GM21367 (cell line): ENCODE measurements at regions not wholly inside any gene's neighbourhood (a gene's known extent, or its start where the extent isn't known, plus 50 kb on each side); places are given as distances from the start of the nearest gene placed in this dataset.
"Not testable (repeated sequence)": the region's sequence is repeated elsewhere in the genome, so short reads cannot be mapped to it uniquely, and the experiment has no call there.

ENCODE experiments used
- ATAC-seq: cut with Tn5 transposase; IDR thresholded peaks from one replicate; pipeline ENCODE4 v1.9.1; 2021; ENCODE audit not compliant: unreplicated experiment

DNA sequence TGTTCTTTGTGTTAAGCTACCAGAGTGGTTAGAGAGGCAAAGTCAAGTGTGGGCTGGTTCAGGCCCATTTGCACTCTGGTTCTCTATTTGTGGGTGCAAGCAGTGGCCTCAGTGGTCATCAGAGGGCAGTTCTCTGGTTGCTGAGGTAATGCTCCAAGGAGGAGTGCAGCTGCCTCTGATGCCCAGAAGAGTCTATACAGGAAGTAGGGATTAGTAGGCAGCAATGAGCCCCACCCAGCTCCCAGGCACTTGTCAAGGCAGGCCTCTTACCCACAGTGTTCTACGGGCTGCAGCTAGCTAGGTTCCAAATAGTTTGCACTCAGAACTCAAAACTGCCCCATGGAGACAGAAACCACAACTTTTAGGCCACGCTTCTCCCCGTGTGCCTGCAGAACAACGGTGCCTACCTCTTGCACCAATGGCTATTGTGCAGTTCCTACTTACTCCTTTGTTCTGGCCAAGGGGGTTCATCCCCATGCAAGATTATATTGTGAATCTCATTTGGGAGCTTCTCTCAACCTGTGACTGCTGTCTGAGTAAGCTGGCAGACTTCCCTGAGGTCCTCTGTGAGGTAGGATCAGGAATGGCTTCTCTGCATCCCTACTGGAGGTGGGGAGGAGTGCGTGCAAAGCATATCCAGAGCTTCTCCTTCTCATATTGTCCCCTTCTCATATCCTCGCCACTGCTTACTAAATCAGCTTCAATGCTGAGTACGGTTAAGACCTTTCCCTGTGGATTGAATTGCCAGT is 410.3 kb upstream of the LMO3 start:
- ATAC-seq, result no peak

DNA sequence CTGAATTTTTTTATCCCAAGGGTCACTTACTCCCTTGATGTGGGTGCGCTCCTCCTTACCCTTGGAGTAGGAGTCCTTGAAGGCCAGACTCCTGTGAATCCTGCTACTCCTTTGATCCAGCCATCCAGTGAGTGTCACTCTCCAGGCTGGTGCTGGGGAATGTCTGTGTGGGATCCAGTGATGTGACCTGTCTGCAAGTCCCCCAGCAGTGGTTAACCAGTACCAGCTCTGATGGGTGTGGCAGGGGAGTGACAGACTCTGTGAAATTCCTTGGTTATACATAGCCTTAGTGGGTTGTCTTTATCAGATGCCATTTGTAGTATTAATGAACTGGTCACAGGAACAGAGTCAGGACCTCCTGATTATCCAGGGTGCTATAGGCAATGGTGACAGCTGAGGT is 409.5 kb upstream of the LMO3 start:
- ATAC-seq, result no peak

DNA sequence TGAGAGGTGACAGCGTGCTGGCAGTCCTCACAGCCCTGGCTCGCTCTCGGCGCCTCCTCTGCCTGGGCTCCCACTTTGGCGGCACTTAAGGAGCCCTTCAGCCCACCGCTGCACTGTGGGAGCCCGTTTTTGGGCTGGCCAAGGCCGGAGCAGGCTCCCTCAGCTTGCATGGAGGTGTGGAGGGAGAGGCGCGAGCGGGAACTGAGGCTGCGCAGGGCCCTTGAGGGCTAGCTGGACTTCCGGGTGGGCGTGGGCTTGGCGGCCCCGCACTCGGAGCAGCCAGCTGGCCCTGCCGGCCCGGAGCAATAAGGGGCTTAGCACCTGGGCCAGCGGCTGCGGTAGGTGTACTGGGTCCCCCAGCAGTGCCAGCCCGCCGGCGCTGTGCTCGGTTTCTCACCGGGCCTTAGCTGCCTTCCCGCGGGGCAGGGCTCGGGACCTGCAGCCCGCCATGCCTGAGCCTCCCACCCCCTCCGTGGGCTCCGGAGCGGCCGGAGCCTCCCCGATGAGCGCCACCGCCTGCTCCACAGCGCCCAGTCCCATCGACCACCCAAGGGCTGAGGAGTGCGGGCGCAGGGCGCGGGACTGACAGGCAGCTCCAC is 401.6 kb upstream of the LMO3 start:
- not testable (repeated sequence) for ATAC-seq

DNA sequence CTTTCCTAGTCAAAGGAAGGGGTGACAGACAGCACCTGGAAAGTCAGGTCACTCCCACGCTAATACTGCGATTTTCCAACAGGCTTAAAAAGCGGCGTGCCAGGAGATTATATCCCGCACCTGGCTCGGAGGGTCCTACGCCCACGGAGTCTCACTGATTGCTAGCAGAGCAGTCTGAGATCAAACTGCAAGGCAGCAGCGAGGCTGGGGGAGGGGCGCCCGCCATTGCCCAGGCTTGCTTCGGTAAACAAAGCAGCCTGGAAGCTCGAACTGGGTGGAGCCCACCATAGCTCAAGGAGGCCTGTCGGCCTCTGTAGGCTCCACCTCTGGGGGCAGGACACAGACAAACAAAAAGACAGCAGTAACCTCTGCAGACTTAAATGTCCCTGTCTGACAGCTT is 392.6 kb upstream of the LMO3 start:
- not testable (repeated sequence) for ATAC-seq

DNA sequence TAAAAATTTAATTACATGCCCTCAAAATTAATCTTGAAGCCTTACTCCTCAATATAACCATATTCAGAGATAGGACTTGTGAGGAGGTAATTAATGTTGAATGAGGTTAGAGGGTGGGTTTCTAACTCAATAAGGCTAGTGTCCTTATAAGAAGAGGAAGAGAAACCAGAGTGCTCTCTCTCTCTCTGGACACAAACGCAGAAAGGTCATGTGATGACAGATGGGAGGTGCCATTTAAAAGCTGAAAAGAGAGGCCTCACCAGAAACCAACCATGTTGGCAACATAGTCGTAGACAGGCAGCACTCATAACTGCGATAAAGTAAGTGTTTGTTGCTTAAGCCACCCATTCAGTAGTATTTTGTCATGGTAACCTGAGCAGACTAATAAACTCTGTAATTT is 378.5 kb upstream of the LMO3 start:
- ATAC-seq, result no peak

DNA sequence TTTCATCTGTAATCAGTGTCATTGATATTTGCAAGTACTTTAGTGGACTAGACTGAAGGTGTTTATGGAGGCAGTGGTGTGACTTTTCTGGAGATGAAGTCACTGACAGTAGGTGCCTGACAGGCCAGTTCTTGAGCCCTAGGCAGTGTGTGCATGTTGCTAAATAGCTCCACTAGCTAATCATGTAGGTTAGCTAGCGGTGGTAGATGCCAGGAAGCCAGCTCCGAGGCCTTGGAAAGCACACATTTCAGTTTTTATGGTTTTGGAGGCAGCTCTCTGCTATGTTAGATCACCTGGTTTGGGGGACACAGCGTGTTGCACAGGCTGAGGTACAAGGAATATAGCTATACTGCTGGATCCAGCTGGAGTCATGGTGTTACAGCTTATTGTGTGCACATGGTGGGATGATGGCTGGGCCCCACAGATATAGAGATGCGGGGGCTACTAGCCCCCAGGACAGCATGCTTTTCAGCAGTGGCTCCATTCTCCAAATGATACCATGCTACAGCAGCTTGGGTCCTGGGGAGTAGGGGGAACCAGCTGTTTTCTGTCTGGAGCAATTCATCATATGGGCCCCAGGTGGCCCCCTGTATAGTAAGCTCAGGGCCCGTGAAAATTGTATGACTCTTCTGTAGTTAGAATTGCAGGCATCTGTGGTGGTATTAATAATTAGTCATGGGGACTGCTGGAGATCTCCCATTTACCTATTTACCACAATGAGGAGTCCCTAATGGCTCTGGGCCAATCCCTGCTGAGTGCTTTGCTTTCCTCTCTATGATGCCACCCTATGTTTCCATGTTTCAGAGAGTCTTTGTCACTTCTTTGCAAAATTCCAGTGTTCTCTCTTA is 367.2 kb upstream of the LMO3 start:
- no peak for ATAC-seq

DNA sequence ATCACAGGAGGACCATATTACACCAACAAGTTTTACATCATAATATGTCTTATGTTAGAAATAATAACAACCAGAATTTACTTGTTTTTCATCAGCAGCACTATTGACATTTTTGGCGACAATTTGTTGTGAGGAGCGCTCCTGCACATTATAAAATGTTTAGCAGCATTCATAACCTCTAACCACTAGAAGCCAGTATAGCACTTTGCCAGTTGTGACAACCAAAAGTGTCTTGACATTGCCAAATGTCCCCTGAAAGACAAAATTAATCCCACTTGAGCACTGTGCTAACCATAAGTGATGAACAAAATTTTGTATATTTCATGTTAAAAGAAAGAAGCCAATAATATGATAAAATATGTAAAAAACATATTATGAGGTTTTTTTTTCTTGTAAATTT is 356.9 kb upstream of the LMO3 start:
- ATAC-seq, result no peak

DNA sequence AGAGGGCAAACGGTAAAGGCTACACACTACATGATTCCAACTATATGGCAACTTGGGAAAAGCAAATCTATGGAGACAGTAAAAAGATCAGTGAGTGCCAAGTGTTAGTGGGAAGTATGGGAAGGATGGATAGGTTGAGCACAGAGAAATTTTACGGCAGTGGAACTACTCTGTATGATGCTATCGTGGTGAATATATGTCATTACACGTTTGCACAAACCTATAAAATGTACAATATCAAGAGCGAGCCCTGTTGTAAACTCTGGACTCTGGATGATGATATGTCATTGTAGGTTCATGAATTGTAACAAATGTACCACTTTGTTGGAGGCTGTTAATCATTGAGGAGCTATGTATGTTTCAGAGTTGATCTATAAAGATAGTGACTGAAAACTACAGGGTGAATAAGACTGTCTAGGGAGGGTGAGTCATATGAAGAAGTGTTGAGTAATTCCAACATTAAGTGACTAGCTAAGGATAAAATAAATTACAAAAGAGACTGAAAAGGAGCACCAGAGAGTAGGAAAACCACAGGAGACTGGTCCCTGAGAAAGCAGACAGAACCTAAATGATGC is 349.2 kb upstream of the LMO3 start:
- ATAC-seq, result no peak

DNA sequence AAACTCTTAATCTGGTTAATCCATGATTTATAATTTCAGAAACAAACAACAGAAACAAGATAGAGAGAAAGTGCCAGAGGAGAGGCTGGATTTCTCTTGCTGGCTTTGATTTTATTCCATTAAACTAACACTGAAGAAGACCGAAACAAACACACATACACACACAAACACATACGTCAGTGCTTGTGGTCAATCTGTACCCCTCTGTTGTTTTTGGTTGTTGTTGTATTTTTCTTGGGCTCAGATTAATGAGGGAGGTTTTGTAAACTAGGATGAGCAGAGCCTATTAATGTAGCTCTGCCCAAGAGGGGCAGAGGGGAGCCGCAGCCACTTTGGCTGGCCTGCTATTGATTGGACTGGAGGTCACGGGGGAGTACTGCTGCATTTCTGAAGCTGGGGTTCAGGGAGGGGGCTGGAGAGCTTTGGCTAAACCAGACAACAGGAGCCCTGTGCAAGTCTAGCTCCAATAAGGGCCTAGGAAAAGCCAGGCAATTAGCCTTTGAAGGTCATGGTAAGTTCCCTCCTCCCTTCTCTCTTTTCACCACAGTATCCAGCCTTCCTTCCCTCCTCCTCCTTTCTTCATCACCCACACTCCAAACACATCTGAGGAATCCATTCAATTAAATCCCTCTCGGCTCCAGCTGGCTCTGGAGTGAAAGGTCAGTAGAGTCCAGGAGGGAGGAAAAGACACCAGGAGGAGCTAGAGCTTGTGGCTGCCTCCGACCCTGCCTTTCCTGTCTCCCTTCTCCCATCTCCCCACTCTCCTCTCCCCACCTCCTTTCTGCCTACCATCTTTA is 344.1 kb upstream of the LMO3 start:
- ATAC-seq, result no peak

DNA sequence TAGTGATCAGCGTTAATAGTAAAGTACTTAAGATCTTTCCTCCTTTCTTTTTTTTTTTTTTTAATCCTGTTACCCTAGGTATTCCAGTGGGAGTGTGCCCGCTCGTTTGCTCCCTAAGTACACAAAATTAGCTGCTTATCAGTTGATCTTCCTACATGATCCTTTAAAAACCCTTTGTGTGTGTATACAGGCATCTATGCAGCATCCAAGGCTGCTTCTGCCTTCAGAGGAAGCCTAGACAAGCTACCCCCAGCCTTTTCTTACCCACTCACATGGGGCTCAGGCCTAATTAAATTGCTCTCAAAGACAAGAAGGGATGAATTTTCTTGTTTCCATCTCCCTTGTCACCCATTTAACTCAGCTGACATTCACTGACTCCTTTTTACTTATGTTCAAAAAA is 343.4 kb upstream of the LMO3 start:
- ATAC-seq, result no peak

DNA sequence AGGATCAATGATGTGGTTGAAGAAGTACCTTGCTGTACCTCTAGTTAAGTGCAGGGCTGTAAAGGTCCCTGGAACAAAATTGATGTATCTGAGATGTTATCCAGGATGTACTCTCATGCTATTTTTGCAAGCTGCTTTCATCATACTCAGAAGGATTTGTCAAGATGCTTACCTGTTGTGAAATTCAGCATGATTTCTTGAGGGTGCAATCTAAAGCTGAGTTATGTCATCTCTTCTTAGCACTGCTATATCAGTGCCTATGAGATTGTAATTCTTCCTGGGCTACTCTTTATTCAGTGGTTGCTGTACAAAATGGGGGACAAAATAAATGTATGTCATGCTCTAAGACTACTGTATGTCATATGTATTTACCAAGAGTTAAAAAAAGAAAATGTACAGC is 340.7 kb upstream of the LMO3 start:
- ATAC-seq, result no peak

DNA sequence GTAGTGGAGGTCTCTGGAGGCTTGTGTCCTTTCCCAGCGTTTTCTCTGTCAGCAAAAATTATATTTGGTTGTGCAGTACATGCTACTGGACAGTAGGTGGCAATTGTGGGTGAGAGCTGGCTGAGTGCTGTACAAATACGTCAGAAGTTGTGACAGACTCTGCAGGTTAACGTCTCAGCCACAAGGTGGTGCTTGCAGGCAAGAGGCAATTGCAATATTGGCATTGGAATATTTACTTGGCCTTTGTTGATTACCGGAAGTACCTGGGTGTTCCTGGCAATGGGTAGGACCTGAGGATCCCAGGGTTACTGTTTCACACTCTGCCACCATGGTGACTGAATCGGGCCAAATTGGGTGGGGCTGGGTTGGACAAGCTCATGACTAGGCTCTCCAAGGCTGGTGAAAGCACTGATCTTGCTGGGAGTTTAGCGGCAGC is 333.9 kb upstream of the LMO3 start:
- peak; percentile 97 for ATAC-seq

DNA sequence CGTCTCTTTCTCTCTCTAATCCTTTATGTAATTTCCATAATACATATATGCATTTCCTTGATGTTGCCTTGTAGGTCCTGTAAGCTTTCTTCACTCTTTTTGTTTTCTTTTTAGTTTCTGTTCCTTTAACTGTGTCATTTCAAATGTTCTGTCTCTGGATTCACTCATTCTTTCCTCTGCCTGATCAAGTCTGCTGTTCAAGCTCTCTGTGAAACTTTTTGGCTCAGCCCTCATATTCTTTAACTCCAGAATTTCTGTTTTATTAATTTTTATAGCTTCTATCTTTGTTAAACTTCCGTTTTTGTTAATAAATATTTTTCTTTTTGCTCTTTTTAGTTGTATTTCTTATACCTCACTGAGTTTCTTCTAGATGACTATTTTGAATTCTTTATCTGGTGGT is 321.3 kb upstream of the LMO3 start:
- ATAC-seq, result no peak

DNA sequence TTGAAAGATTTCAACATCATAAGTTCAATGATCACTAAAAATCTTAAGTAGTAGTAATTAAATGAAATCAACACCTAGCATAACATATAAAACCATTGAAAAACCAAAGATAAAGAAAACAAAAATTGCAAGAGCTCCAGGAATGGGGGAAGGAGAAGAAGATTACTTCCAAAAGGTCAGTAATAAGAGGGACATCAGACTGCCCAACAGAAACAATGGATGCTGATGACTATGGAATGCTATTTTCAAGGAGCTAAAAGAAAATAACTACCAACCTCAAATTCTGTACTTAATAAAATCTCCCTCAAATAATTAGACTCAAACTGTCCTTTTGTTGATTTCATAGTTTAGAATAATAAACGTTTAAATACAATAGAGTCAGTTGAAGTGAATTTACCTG is 314.5 kb upstream of the LMO3 start:
- ATAC-seq, result no peak

DNA sequence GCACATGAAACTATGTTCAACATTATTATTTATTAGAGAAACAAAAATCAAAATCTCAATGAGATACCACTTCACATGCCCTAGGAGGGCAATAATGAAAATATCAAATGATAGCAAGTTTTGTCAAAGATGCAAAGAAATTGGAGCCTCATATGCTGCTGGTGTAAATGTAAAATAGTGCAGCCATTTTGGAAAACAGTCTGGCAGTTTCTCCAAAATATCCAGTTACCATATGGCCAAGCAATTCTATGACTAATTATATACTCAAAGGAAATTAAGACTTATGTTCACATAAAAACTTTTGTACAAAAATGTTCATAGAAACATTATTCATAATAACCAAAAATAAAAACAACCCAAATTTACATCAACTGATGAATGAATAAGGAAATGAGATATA is 313.6 kb upstream of the LMO3 start:
- no peak for ATAC-seq

DNA sequence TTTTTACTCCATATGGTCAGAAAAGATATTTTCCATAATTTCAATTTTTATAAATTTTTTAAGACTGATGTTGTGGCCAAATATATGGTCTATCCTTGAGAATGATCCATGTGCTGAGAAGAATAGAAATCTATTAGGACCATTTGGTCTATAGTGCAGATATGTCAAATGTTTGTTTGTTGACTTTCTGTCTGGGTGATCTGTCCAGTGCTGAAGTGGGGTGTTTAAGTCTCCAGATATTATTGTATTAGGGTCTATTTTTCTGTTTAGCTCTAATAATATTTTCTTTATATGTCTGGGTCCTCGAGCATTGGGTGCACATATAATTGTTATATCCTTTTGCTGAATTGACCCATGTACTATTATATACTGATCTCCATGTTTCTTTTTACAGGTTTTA is 308.9 kb upstream of the LMO3 start:
- ATAC-seq, result no peak

DNA sequence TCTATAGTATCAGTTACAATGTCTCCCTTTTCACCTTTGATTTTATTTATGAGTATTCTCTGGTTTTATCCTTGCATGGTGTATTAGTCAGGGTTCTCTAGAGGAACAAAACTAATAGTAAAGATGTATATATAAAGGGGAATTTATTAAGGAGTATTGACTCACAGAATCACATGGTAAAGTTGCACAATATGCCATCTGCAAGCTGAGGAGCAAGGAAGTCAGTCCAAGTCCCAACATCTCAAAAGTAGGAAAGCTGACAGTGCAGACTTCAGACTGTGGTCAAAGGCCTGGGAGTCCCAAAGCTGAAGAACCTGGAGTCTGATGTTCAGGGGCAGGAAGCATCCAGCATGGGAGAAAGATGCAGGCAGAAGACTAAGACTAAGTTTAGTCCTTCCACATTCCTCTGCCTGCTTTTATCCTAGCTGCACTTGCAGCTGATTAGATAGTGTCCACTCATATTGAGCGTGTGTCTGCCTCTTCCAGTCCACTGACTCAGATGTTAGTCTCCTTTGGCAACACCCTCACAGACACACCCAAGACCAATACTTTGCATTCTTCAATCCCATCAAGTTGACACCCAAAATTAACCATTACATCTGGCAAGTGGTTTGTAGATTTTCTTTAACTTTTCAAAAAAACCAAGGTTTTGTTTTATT is 308.0 kb upstream of the LMO3 start:
- no peak for ATAC-seq

DNA sequence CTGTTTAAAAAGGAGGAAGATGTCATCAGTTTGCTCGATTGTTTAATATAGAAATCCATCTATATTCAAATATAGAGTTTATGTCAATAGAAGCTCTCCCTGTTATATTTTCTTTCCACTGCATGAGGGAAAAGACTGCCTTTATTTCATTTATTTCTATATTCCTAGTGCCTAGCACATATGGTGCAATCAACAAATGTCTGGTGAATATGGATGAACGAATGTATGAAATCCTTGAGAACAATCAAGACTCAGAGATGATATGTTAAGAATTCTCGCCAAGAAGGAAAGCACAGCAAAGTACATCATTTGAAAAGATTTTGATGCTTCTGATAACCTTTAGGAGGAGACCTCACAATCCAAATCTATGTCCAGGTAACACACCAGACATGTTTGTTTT is 296.0 kb upstream of the LMO3 start:
- ATAC-seq, result no peak

DNA sequence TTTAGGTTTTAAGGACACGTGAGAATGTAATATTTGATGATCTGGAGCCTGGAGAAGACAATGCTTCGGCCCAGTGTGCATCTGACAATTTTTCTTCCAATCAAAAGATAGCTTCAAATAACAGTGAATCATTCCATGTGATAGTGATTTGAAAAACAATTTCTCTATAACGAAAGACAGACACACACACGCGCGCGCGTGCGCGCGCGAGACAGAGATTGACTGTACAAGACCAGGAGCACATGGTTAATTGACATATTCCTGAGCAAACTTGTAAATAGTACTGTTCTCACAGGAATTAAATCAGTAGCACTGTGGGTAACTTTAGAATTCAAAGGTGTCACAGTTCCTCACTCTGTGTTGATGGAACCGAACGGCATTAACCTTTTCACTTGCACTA is 287.5 kb upstream of the LMO3 start:
- no peak for ATAC-seq

DNA sequence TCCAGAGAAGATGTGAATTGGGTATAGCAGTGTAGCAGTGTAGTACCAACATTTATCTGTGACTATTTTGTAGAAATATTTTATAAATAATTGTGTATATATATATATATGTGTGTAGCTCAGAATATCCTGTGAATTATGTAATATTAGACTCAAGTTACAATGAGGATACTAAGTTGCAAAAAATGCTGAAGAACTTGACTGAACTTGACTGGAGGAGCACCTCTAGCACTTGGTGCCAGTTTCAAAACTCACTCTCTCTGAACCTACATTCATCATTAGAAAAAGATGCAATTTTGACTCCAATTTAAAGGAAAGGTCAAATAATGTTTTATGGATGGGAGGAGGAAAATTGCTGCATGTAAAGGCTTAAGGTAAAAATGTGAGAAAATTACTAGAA is 285.7 kb upstream of the LMO3 start:
- ATAC-seq, result no peak
